GM23338 (cell line): ENCODE measurements at regions not wholly inside any gene's neighbourhood (a gene's known extent, or its start where the extent isn't known, plus 50 kb on each side); places are given as distances from the start of the nearest gene placed in this dataset.

Source experiments
- CREB1 ChIP-seq: fragments of 250-450 bp; sonication (Bioruptor Pico); IDR thresholded peaks from 2 replicates; pipeline ENCODE4 v1.5.0; 2020; ENCODE audit warnings: low read depth, mild to moderate bottlenecking, moderate library complexity
- EZH2 ChIP-seq: fragments of 200-600 bp; sonication (generic); IDR thresholded peaks from one replicate; pipeline ENCODE4 v1.8.0; 2017; ENCODE audit warnings: antibody characterized with exemption, mild to moderate bottlenecking, low read depth; ENCODE audit not compliant: unreplicated experiment
- EZH2phosphoT487 ChIP-seq: fragments of 200-600 bp; sonication (generic); IDR thresholded peaks from one replicate; pipeline ENCODE4 v1.8.1; 2018; ENCODE audit warnings: antibody characterized with exemption; ENCODE audit not compliant: unreplicated experiment
- JUNB ChIP-seq: IDR thresholded peaks from one replicate; pipeline ENCODE4 v1.6.1; 2016; ENCODE audit warnings: antibody characterized with exemption; ENCODE audit not compliant: unreplicated experiment
- NANOG ChIP-seq: IDR thresholded peaks from 2 replicates; pipeline ENCODE4 v1.6.1; 2016; ENCODE audit warnings: antibody characterized with exemption, borderline replicate concordance
- POLR2AphosphoS5 ChIP-seq: IDR thresholded peaks from 2 replicates; pipeline ENCODE4 v1.6.1; 2016; ENCODE audit warnings: antibody characterized with exemption, low read depth
- STAT1 ChIP-seq: IDR thresholded peaks from one replicate; pipeline ENCODE4 v1.6.1; 2016; ENCODE audit warnings: antibody characterized with exemption; ENCODE audit not compliant: unreplicated experiment
- TF ChIP-seq, protein P1 (sequence below), 2 experiments: fragments of 200-600 bp in 1 of 2; sonication (generic) in 1 of 2; conservative IDR thresholded peaks; 2 replicates each; pipeline versions ENCODE4 v1.5.1 to v1.6.1; 2016 to 2017; ENCODE audit warnings: antibody characterized with exemption in 2 of 2, low read depth in 2 of 2, mild to moderate bottlenecking in 2 of 2, moderate library complexity in 1 of 2
- TF ChIP-seq, protein P2 (sequence below): IDR thresholded peaks from one replicate; pipeline ENCODE4 v1.6.1; 2018; ENCODE audit warnings: antibody characterized with exemption; ENCODE audit not compliant: unreplicated experiment
- TF ChIP-seq, protein P3 (sequence below): IDR thresholded peaks from 2 replicates; pipeline ENCODE4 v1.6.1; 2016; ENCODE audit warnings: antibody characterized with exemption

DNA sequence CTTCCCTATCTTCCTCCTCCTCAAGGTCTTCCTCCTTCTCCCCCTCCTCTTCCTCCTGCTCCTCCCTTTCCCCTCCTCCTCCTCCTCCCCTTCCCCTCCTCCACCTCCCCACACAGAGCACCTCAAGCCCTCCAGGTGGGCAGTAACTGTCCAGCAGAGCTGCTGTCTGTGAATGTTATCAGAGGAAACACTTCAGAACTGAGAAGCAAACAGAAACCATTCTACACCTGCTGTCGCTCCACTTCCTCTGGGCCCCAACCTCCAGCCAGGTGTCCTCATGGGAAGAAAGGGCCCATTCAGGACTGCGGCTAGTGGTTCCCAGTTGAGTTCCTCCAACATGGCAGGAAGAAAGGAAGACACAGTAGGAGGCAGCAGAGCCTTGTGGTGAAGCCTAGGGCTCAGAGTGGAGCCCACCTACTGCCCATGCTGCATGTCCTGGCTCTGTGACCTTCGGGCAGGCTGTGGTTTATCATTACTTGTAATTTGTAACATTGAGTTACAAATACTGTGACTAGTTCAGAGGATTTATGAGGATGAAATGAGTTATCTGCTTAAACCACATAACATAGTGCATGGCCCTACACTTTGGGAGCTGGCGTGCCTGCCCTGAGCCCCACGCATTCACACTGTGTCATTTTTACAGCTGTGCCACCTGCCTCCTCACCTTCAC is 165.9 kb upstream of the ID2 start:
- TF ChIP-seq, protein P1, sequence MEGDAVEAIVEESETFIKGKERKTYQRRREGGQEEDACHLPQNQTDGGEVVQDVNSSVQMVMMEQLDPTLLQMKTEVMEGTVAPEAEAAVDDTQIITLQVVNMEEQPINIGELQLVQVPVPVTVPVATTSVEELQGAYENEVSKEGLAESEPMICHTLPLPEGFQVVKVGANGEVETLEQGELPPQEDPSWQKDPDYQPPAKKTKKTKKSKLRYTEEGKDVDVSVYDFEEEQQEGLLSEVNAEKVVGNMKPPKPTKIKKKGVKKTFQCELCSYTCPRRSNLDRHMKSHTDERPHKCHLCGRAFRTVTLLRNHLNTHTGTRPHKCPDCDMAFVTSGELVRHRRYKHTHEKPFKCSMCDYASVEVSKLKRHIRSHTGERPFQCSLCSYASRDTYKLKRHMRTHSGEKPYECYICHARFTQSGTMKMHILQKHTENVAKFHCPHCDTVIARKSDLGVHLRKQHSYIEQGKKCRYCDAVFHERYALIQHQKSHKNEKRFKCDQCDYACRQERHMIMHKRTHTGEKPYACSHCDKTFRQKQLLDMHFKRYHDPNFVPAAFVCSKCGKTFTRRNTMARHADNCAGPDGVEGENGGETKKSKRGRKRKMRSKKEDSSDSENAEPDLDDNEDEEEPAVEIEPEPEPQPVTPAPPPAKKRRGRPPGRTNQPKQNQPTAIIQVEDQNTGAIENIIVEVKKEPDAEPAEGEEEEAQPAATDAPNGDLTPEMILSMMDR (conservative IDR thresholded peaks at IDR 0.05; ENCODE audit: low read depth in 2 of 2): 0 out of 4 replicates have a peak, but pooled peaks of 1 of the 2 experiments have one; percentile 4
- no peak for TF ChIP-seq EZH2phosphoT487
- TF ChIP-seq EZH2: no peak
- no peak for TF ChIP-seq NANOG
- no peak for TF ChIP-seq STAT1
- no peak for TF ChIP-seq POLR2AphosphoS5
- no peak for TF ChIP-seq JUNB
- TF ChIP-seq, protein P2, sequence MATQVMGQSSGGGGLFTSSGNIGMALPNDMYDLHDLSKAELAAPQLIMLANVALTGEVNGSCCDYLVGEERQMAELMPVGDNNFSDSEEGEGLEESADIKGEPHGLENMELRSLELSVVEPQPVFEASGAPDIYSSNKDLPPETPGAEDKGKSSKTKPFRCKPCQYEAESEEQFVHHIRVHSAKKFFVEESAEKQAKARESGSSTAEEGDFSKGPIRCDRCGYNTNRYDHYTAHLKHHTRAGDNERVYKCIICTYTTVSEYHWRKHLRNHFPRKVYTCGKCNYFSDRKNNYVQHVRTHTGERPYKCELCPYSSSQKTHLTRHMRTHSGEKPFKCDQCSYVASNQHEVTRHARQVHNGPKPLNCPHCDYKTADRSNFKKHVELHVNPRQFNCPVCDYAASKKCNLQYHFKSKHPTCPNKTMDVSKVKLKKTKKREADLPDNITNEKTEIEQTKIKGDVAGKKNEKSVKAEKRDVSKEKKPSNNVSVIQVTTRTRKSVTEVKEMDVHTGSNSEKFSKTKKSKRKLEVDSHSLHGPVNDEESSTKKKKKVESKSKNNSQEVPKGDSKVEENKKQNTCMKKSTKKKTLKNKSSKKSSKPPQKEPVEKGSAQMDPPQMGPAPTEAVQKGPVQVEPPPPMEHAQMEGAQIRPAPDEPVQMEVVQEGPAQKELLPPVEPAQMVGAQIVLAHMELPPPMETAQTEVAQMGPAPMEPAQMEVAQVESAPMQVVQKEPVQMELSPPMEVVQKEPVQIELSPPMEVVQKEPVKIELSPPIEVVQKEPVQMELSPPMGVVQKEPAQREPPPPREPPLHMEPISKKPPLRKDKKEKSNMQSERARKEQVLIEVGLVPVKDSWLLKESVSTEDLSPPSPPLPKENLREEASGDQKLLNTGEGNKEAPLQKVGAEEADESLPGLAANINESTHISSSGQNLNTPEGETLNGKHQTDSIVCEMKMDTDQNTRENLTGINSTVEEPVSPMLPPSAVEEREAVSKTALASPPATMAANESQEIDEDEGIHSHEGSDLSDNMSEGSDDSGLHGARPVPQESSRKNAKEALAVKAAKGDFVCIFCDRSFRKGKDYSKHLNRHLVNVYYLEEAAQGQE: no peak
- TF ChIP-seq, protein P3, sequence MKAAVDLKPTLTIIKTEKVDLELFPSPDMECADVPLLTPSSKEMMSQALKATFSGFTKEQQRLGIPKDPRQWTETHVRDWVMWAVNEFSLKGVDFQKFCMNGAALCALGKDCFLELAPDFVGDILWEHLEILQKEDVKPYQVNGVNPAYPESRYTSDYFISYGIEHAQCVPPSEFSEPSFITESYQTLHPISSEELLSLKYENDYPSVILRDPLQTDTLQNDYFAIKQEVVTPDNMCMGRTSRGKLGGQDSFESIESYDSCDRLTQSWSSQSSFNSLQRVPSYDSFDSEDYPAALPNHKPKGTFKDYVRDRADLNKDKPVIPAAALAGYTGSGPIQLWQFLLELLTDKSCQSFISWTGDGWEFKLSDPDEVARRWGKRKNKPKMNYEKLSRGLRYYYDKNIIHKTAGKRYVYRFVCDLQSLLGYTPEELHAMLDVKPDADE: no peak
- TF ChIP-seq CREB1 (CRISPR knock-in tag): no peak
